Stimulated activated CD4-positive, alpha-beta T cell treated with anti-CD3 and anti-CD28 coated beads, TNF-alpha, amount 100 ng/mL, for 24 hours (primary cell): ENCODE measurements at regions not wholly inside any gene's neighbourhood (a gene's known extent, or its start where the extent isn't known, plus 50 kb on each side); places are given as distances from the start of the nearest gene placed in this dataset.
"Not testable (repeated sequence)": the region's sequence is repeated elsewhere in the genome, so short reads cannot be mapped to it uniquely, and the experiment has no call there.

Experiments used
- DNase-seq, 3 experiments: peaks; one replicate each; pipeline ENCODE4 v3.0.0-alpha.2; 2020; ENCODE audit warnings: low read depth in 3 of 3

- DNase-seq = no peak
Measured at GRCh38 chrX:102784550-102784949, 64.0 kb downstream of the GPRASP3 start.

- no peak for DNase-seq
Measured at GRCh38 chrX:102787283-102787682, 66.7 kb downstream of the GPRASP3 start.

GRCh38 chrX:102808336-102808735, 87.8 kb downstream of the GPRASP3 start:
- DNase-seq = no peak

- DNase-seq = not testable (repeated sequence)
Measured at GRCh38 chrX:102818269-102818668, 97.7 kb downstream of the GPRASP3 start.

GRCh38 chrX:102832661-102833060, 104.4 kb upstream of the RAB40AL start:
- DNase-seq = no peak

GRCh38 chrX:102833136-102833535, 103.9 kb upstream of the RAB40AL start:
- DNase-seq = no peak

GRCh38 chrX:102835504-102836146, 101.4 kb upstream of the RAB40AL start:
- DNase-seq = no peak

GRCh38 chrX:102837847-102838246, 99.2 kb upstream of the RAB40AL start:
- DNase-seq = no peak

GRCh38 chrX:102840871-102841705, 96.0 kb upstream of the RAB40AL start:
- DNase-seq = no peak

GRCh38 chrX:102841706-102842003, 95.4 kb upstream of the RAB40AL start:
- no peak for DNase-seq

GRCh38 chrX:102845020-102845419, 92.1 kb upstream of the RAB40AL start:
- DNase-seq = no peak

- DNase-seq = no peak
Measured at GRCh38 chrX:102846544-102847236, 90.4 kb upstream of the RAB40AL start.

GRCh38 chrX:102847362-102847761, 89.7 kb upstream of the RAB40AL start:
- no peak for DNase-seq

- DNase-seq = no peak
Measured at GRCh38 chrX:102849396-102849795, 87.7 kb upstream of the RAB40AL start.

GRCh38 chrX:102858826-102859549, 78.1 kb upstream of the RAB40AL start:
- DNase-seq = not testable (repeated sequence)

GRCh38 chrX:102859550-102859871, 77.6 kb upstream of the RAB40AL start:
- DNase-seq = no peak

GRCh38 chrX:102860235-102860634, 76.8 kb upstream of the RAB40AL start:
- DNase-seq = no peak

GRCh38 chrX:102863735-102864134, 73.3 kb upstream of the RAB40AL start:
- DNase-seq = peak; percentile 57 to 77 (median 68)

- no peak for DNase-seq
Measured at GRCh38 chrX:102866981-102867656, 70.0 kb upstream of the RAB40AL start.

- no peak for DNase-seq
Measured at GRCh38 chrX:102883491-102883890, 53.6 kb upstream of the RAB40AL start.
